PC-3 (cell line): ENCODE measurements at regions not wholly inside any gene's neighbourhood (a gene's known extent, or its start where the extent isn't known, plus 50 kb on each side); places are given as distances from the start of the nearest gene placed in this dataset.

Experiments
- CTCF ChIP-seq: fragments of 300-600 bp; sonication (generic); conservative IDR thresholded peaks from 2 replicates; pipeline ENCODE4 v1.5.1; 2017; ENCODE audit warnings: antibody characterized with exemption, low read depth, mild to moderate bottlenecking, low read length
- EZH2 ChIP-seq: fragments of 300-600 bp; sonication (generic); IDR thresholded peaks from one replicate; pipeline ENCODE4 v1.6.1; 2017; ENCODE audit warnings: antibody characterized with exemption, mild to moderate bottlenecking, low read length; ENCODE audit not compliant: unreplicated experiment
- EZH2phosphoT487 ChIP-seq: fragments of 300-600 bp; sonication (generic); IDR thresholded peaks from 2 replicates; pipeline ENCODE4 v1.6.1; 2018; ENCODE audit warnings: mild to moderate bottlenecking, antibody characterized with exemption, low read length, borderline replicate concordance

DNA sequence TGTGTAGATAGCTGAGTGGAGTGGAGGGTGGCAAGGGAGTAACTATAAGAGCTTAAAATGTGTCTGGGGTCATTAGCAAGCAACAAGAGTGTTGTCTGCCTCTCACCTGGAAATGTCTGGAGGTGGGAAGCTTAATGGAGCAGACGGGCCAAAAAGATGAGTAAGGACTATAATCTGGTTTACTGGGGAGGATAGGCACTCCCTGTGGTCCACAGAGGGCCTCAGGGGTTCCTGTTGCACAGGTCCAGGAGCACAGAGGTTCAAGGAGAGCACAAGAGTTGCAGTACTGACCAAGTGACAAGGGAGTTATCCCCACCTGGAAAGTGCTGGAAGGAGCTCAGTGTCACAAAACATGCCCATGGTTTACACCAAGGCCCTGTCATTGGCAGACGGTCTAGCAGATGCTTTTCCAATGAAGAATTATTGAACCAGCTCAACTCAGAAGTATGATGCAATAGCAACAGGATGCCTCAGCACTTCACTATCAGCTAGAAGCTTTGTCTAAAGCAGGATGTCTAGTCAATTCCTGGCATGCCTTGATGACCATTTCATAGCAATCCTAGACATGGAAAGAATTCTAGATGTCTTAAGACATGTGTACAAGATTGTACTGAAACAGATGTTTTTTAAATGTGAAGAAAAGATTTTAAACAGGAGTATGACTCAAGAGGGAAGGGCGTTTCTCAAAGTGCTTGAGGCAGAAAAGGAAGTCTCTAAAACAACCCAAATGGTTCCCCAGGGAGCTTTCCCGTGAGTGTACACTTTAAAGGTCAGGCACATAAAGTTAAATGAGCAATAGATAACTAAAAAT is 62.9 kb upstream of the SERPINE2 start:
- TF ChIP-seq CTCF: no peak
- TF ChIP-seq EZH2phosphoT487: no peak
- TF ChIP-seq EZH2: no peak
